Endothelial cell (in vitro differentiated cells): ENCODE measurements at regions not wholly inside any gene's neighbourhood (a gene's known extent, or its start where the extent isn't known, plus 50 kb on each side); places are given as distances from the start of the nearest gene placed in this dataset.

Experiments
- DNase-seq: peaks from one replicate; pipeline ENCODE4 v3.0.0; 2021; ENCODE audit warnings: low spot score
- H3K27ac Mint-ChIP-seq: one replicate; pipeline ENCODE4 v1.8.0; 2021; ENCODE audit warnings: mixed read lengths, inconsistent platforms; ENCODE audit not compliant: unreplicated experiment
- H3K27me3 Mint-ChIP-seq: one replicate; pipeline ENCODE4 v1.8.0; 2021; ENCODE audit warnings: mild to moderate bottlenecking, moderate library complexity, mixed read lengths, inconsistent platforms; ENCODE audit not compliant: unreplicated experiment
- H3K36me3 Mint-ChIP-seq: one replicate; pipeline ENCODE4 v1.8.0; 2021; ENCODE audit warnings: mild to moderate bottlenecking, low read depth, mixed read lengths, inconsistent platforms; ENCODE audit not compliant: unreplicated experiment
- H3K4me1 Mint-ChIP-seq: one replicate; pipeline ENCODE4 v1.8.0; 2021; ENCODE audit warnings: mild to moderate bottlenecking, mixed read lengths, inconsistent platforms; ENCODE audit not compliant: unreplicated experiment
- H3K4me3 Mint-ChIP-seq: one replicate; pipeline ENCODE4 v1.8.0; 2021; ENCODE audit warnings: mild to moderate bottlenecking, mixed read lengths, inconsistent platforms; ENCODE audit not compliant: unreplicated experiment
- H3K9me3 Mint-ChIP-seq: one replicate; pipeline ENCODE4 v1.8.0; 2021; ENCODE audit warnings: mixed read lengths, inconsistent platforms; ENCODE audit not compliant: unreplicated experiment
- CTCF ChIP-seq: fragments of 200-600 bp; sonication (generic); IDR thresholded peaks from one replicate; pipeline ENCODE4 v1.5.0; 2021; ENCODE audit warnings: antibody characterized with exemption; ENCODE audit not compliant: unreplicated experiment

- H3K27ac Mint-ChIP-seq = no peak overlapping the region
- no peak for TF ChIP-seq CTCF
- no peaks in the 10 kb centered on the region for H3K36me3 Mint-ChIP-seq
- DNase-seq = no peak
- H3K4me3 Mint-ChIP-seq = no peak overlapping the region
- no peaks in the 10 kb centered on the region for H3K4me1 Mint-ChIP-seq
- H3K9me3 Mint-ChIP-seq = no peaks in the 10 kb centered on the region
- no peaks in the 10 kb centered on the region for H3K27me3 Mint-ChIP-seq
These were observed 480.3 kb upstream of the GRIA3 start for GRCh38 chrX:122703762-122704161.

DNA sequence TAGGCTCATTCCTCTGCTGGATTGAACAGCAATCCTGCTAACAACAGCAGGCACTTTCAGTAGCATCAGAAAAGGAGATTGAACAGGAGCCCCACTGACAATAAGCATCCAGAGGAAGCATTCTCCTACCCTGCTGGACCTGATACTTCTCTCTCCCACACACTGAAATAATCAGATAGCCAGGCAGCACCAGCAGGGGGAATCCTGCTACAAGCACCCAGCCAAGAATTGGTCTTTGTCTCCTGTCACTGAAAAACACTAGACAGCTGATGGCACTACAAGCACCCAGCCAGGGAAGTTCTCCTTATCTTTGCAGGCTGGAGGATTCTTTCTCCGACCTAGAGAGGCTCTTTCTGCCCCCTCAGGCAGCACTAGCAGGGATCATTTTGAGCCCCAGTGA, 444.3 kb upstream of the GRIA3 start:
- Mint-ChIP-seq H3K27me3 (no peaks in the 10 kb centered on the region), H3K9me3 (no peaks in the 10 kb centered on the region), H3K4me1 (no peaks in the 10 kb centered on the region), H3K36me3 (no peaks in the 10 kb centered on the region), H3K27ac (no peak overlapping the region), H3K4me3 (no peak overlapping the region)
- peak; percentile 3 for DNase-seq
- no peak for TF ChIP-seq CTCF

DNA sequence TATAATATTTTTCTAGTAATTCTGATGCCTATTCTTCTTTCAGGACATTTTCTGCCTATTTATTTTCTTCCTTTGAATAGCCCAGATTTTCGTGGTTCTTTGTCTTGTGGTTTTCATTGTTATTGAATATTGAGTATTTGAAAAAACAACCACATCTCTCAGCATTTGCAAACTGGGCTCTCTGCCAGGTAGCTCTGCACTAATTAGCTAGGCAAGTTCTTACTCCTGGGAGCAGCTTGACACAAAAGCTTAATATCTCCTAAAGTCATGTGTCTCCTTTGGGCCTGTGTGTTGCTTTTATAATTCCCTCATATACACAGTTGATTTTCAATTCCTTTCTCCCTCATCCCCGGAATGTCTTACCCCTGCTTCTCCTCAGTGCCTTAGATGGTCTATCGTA, 413.5 kb upstream of the GRIA3 start:
- Mint-ChIP-seq H3K9me3 (no peaks in the 10 kb centered on the region), H3K27ac (no peak overlapping the region), H3K36me3 (no peaks in the 10 kb centered on the region), H3K4me3 (no peak overlapping the region), H3K4me1 (no peaks in the 10 kb centered on the region), H3K27me3 (no peaks in the 10 kb centered on the region)
- DNase-seq = no peak
- TF ChIP-seq CTCF = no peak

DNA sequence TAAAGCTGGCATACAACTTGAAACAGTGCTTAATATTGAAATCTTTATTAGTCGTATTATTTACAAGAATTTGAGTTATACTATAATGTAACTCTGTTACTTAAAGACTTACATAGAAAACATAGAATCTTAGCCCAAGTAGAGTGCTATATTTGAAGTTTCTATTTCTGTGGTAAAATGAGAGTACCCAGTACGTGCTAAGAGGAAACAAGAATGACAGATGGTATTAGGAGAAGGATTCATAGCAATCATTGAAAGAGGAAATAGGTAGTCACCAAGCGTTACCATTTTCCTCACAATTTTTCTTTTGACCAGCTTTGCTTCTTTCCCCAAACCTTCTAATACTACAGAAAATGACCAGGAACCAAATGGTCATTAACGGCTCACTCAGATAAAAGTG, 412.1 kb upstream of the GRIA3 start:
- no peak overlapping the region for H3K4me3 Mint-ChIP-seq
- H3K36me3 Mint-ChIP-seq = no peaks in the 10 kb centered on the region
- no peak overlapping the region for H3K27ac Mint-ChIP-seq
- no peak for TF ChIP-seq CTCF
- no peaks in the 10 kb centered on the region for H3K27me3 Mint-ChIP-seq
- no peak for DNase-seq
- H3K9me3 Mint-ChIP-seq = no peaks in the 10 kb centered on the region
- H3K4me1 Mint-ChIP-seq = no peaks in the 10 kb centered on the region

DNA sequence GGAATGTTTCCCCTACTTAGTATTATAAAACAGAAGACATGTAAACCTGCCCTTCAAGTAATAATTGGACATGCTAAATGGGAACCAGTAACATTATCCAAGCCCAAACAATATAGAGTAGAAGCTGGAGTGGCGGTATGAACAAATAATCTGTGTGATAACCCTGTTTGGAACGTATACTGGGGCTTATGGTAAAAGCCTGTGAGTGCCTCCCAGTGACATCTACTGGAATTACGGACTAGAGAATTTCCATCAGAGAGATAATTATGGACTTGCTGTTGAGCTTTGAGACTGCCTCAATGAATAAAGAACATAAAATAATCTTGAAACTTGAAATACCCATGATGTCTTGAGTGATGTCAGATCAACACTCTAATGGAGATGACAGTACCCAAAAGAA, 406.3 kb upstream of the GRIA3 start:
- Mint-ChIP-seq H3K4me1 (no peaks in the 10 kb centered on the region), H3K27me3 (no peaks in the 10 kb centered on the region), H3K9me3 (no peaks in the 10 kb centered on the region), H3K4me3 (no peak overlapping the region), H3K27ac (no peak overlapping the region), H3K36me3 (no peaks in the 10 kb centered on the region)
- no peak for DNase-seq
- no peak for TF ChIP-seq CTCF
